ENCODE measurements at regions not wholly inside any gene's neighbourhood (a gene's known extent, or its start where the extent isn't known, plus 50 kb on each side); places are given as distances from the start of the nearest gene placed in this dataset.

DNA sequence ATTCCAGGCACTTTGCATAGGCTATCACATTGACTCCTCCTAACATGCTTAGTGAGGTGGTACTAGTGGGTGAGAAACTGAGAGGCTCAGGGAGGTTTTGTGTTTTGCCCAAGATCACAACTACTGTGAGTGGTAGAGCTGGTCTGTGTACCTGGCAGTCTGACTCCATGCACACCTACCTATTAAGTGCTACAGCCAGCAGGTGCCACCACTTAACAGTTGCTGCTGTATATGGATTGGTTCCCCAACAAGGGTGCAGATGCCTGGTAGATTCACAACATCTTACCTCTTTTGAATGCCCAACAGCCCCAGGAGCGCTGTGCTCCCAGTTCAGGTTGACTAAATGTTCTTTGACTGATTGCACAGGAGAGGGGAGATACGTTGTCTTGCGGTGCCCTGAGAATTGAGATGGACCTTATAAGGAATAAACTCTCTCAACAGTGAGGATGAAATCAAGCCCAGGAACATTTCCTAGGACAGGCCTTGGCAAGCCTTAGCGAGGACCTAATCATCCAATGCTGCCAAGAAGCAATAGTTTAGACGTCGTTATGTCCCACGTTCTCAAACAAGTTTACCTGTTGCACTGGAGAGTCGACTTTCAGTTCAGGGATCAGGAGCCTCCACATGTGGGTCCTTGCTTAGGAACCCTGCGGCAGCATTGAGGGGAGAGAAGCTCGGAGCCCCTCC, 78.9 kb upstream of the F3 start:
- TF ChIP-seq, protein P1, sequence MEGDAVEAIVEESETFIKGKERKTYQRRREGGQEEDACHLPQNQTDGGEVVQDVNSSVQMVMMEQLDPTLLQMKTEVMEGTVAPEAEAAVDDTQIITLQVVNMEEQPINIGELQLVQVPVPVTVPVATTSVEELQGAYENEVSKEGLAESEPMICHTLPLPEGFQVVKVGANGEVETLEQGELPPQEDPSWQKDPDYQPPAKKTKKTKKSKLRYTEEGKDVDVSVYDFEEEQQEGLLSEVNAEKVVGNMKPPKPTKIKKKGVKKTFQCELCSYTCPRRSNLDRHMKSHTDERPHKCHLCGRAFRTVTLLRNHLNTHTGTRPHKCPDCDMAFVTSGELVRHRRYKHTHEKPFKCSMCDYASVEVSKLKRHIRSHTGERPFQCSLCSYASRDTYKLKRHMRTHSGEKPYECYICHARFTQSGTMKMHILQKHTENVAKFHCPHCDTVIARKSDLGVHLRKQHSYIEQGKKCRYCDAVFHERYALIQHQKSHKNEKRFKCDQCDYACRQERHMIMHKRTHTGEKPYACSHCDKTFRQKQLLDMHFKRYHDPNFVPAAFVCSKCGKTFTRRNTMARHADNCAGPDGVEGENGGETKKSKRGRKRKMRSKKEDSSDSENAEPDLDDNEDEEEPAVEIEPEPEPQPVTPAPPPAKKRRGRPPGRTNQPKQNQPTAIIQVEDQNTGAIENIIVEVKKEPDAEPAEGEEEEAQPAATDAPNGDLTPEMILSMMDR (conservative IDR thresholded peaks at IDR 0.05; ENCODE audit: low read depth, low read length): no peak
- no peak for TF ChIP-seq EZH2 (IDR thresholded peaks at IDR 0.05; ENCODE audit: borderline replicate concordance, low read depth, low read length, poor library complexity, severe bottlenecking)

Data from A673 (cell line).